GM12878 (cell line): ENCODE measurements at regions not wholly inside any gene's neighbourhood (a gene's known extent, or its start where the extent isn't known, plus 50 kb on each side); places are given as distances from the start of the nearest gene placed in this dataset.

Experiments
- ATAC-seq: fragments of 200-7000 bp; cut with Tn5 transposase; 3 replicates; pipeline ENCODE4 v1.9.1; 2020; ENCODE audit warnings: mild to moderate bottlenecking, moderate library complexity
- BruUV-seq: library from RNA; stranded (reverse); fragments of 400-500 nt; replicated peaks from 2 replicates; lab custom pipeline; 2021; lab: Mats Ljungman, UMichigan
- CTCF ChIA-PET: fragments of 300-600 bp; sonication (Branson Sonifier 250); formaldehyde crosslinking; extraction: SDS; loops from one replicate; lab custom pipeline; 2021; ENCODE audit warnings: inconsistent platforms; lab: Yijun Ruan, JAX
- POLR2A ChIA-PET: fragments of 350-600 bp; formaldehyde crosslinking; extraction: SDS; loops from one replicate; lab custom pipeline; 2021; ENCODE audit warnings: inconsistent platforms; lab: Charles Lee
- RAD21 ChIA-PET: fragments of 300-600 bp; sonication (Branson Sonifier 250); formaldehyde crosslinking; loops from one replicate; lab custom pipeline; 2023; ENCODE audit warnings: antibody characterized with exemption; ENCODE audit not compliant: unreplicated experiment; lab: Charles Lee
- SMC1A ChIA-PET: fragments of 300-600 bp; sonication (Branson Sonifier 250); formaldehyde crosslinking; loops from one replicate; lab custom pipeline; 2023; ENCODE audit not compliant: unreplicated experiment, uncharacterized antibody; lab: Charles Lee
- DNase-seq: peaks from one replicate; pipeline ENCODE4 v3.0.0-alpha.2; 2011; ENCODE audit warnings: low read depth, low spot score
- FAIRE-seq: peaks from 3 replicates; lab custom pipeline; 2011; peaks lifted over from hg19 to GRCh38; lab: Jason Lieb, UNC
- H2AFZ ChIP-seq: 2 replicates; pipeline ENCODE4 v1.6.0; 2011; ENCODE audit warnings: low read depth, low read length, control low read depth; ENCODE audit not compliant: control insufficient read depth
- H3K27ac ChIP-seq: 2 replicates; pipeline ENCODE4 v1.5.1; 2011; ENCODE audit warnings: control low read depth; ENCODE audit not compliant: control insufficient read depth, insufficient read depth
- H3K27me3 ChIP-seq, 2 experiments: replicated peaks in 1 of 2; 2 replicates each; pipeline versions ENCODE4 v1.6.0 to v1.6.1; 2011; ENCODE audit warnings: low read length in 1 of 2; ENCODE audit not compliant: control insufficient read depth in 2 of 2, insufficient read depth in 2 of 2
- H3K36me3 ChIP-seq, 2 experiments: 2 replicates each; pipeline ENCODE4 v1.5.1; 2011; ENCODE audit warnings: low read length in 1 of 2; ENCODE audit not compliant: control insufficient read depth in 2 of 2, insufficient read depth in 2 of 2
- H3K4me1 ChIP-seq: 2 replicates; pipeline ENCODE4 v1.6.1; 2011; ENCODE audit warnings: mild to moderate bottlenecking, low read length, moderate library complexity, mixed read lengths; ENCODE audit not compliant: control insufficient read depth, insufficient read depth
- H3K4me2 ChIP-seq: 2 replicates; pipeline ENCODE4 v1.6.0; 2011; ENCODE audit warnings: control low read depth; ENCODE audit not compliant: control insufficient read depth, insufficient read depth
- H3K4me3 ChIP-seq: fragments of 200-600 bp; sonication (generic); 2 replicates; pipeline ENCODE4 v1.5.1; 2016
- H3K79me2 ChIP-seq: 2 replicates; pipeline ENCODE4 v1.6.0; 2011; ENCODE audit warnings: low read length; ENCODE audit not compliant: control insufficient read depth, insufficient read depth
- H3K9ac ChIP-seq: 2 replicates; pipeline ENCODE4 v1.8.0; 2011; ENCODE audit warnings: low read length, control low read depth, mixed read lengths; ENCODE audit not compliant: control insufficient read depth, insufficient read depth
- H3K9me3 ChIP-seq: replicated peaks from 3 replicates; pipeline ENCODE4 v1.5.1; 2011; ENCODE audit warnings: mild to moderate bottlenecking, low read length; ENCODE audit not compliant: control insufficient read depth, insufficient read depth
- H4K20me1 ChIP-seq: 2 replicates; pipeline ENCODE4 v1.6.0; 2011; ENCODE audit not compliant: control insufficient read depth, insufficient read depth
- ATF7 ChIP-seq: fragments of 450-650 bp; IDR thresholded peaks from 2 replicates; pipeline ENCODE4 v1.6.1; 2016; ENCODE audit warnings: low read depth, mild to moderate bottlenecking
- BRCA1 ChIP-seq: IDR thresholded peaks from 2 replicates; pipeline ENCODE4 v1.6.1; 2011; ENCODE audit warnings: low read depth, low read length, improper control_type of control experiment
- E2F8 ChIP-seq: fragments of 450-650 bp; IDR thresholded peaks from 2 replicates; pipeline ENCODE4 v1.6.1; 2018; ENCODE audit warnings: mild to moderate bottlenecking, low read depth, moderate library complexity; ENCODE audit not compliant: partially characterized antibody
- IKZF2 ChIP-seq, 2 experiments: fragments of 450-650 bp; IDR thresholded peaks; 2 replicates each; pipeline ENCODE4 v1.6.1; 2017; ENCODE audit warnings: mild to moderate bottlenecking in 2 of 2, moderate library complexity in 2 of 2
- JUNB ChIP-seq: IDR thresholded peaks from 2 replicates; pipeline ENCODE4 v1.6.1; 2016; ENCODE audit warnings: antibody characterized with exemption, mild to moderate bottlenecking
- PBX3 ChIP-seq: IDR thresholded peaks from 2 replicates; pipeline ENCODE4 v1.6.1; 2011; ENCODE audit warnings: mild to moderate bottlenecking, low read depth, low read length, moderate library complexity; ENCODE audit not compliant: insufficient replicate concordance
- PKNOX1 ChIP-seq: fragments of 450-650 bp; IDR thresholded peaks from 2 replicates; pipeline ENCODE4 v1.6.1; 2016; ENCODE audit warnings: mild to moderate bottlenecking
- RCOR1 ChIP-seq: conservative IDR thresholded peaks from 2 replicates; pipeline ENCODE4 v1.6.1; 2012; ENCODE audit warnings: low read depth, low read length, improper control_type of control experiment
- RELB ChIP-seq: fragments of 450-650 bp; IDR thresholded peaks from 2 replicates; pipeline ENCODE4 v1.6.1; 2017; ENCODE audit warnings: low read depth, mild to moderate bottlenecking, moderate library complexity
- SREBF1 ChIP-seq: IDR thresholded peaks from 2 replicates; pipeline ENCODE4 v1.6.1; 2012; ENCODE audit warnings: mild to moderate bottlenecking, low read length
- TCF3 ChIP-seq: IDR thresholded peaks from 2 replicates; pipeline ENCODE4 v1.6.1; 2012; ENCODE audit warnings: low read depth, mild to moderate bottlenecking, low read length, borderline replicate concordance; ENCODE audit not compliant: insufficient read depth
- WGBS: methylation state at CpG from one replicate; pipeline ENCODE4 v1.1.6; 2016; ENCODE audit warnings: low lambda C conversion rate; ENCODE audit not compliant: insufficient replicate concordance, insufficient coverage; ENCODE audit errors: missing lambda C conversion rate; 5-methylcytosine and 5-hydroxymethylcytosine counted together
- in situ Hi-C: fragments of 300-500 bp; cut with MboI; formaldehyde crosslinking; loops from 9 replicates; pipeline ENCODE4 v1.14.3; 2018; ENCODE audit warnings: mixed read lengths
- intact Hi-C: fragments of 100-400 bp; cut with micrococcal nuclease; formaldehyde crosslinking; loops from one replicate; pipeline ENCODE4 v1.14.2; 2022; ENCODE audit not compliant: unreplicated experiment

- DNase-seq, result no peak
- SMC1A ChIA-PET, result no interaction called here
- no peaks in the 10 kb centered on the region for H3K9me3 ChIP-seq
- H3K9ac ChIP-seq, result no peak overlapping the region
- H3K36me3 ChIP-seq, result no peaks in the 10 kb centered on the region
- no peak overlapping the region for H2AFZ ChIP-seq
- no TSS peak for BruUV-seq
- no peak for TF ChIP-seq RELB
- TF ChIP-seq RCOR1, result no peak
- TF ChIP-seq BRCA1, result no peak
- no peak for TF ChIP-seq SREBF1
- TF ChIP-seq TCF3, result no peak
- TF ChIP-seq PKNOX1, result no peak
- no peak for TF ChIP-seq JUNB
- TF ChIP-seq PBX3, result no peak
- TF ChIP-seq E2F8, result no peak
- no peak for TF ChIP-seq ATF7
- TF ChIP-seq IKZF2 (IDR thresholded peaks at IDR 0.05), result no peak
- TF ChIP-seq, all 136 proteins: peak for 0
- Histone ChIP-seq H3K27ac (no peak overlapping the region), H3K4me3 (no peak overlapping the region), H3K4me1 (no peaks in the 10 kb centered on the region), H3K27me3 (no peaks in the 10 kb centered on the region), H4K20me1 (no peaks in the 10 kb centered on the region), H3K4me2 (no peak overlapping the region), H3K79me2 (no peaks in the 10 kb centered on the region)
- POLR2A ChIA-PET, result no interaction called here
- in situ Hi-C loops, result loop anchor here (25.0 kb wide), 1 partner anchor 1463 kb away; no protein-coding TSS in a partner anchor
- no peak for FAIRE-seq
- intact Hi-C loops, result no loop called here
- ATAC-seq, result no peak
- CTCF ChIA-PET, result interaction anchor here (1.1 kb wide), 1 partner anchor 19 kb away, joined by 3 read pairs; no protein-coding TSS in a partner anchor
- 17% methylated on average over 2 of the region's 2 CpGs for WGBS
- RAD21 ChIA-PET, result no interaction called here
These were observed 567.4 kb downstream of the KCNA4 start for GRCh38 chr11:29449281-29450074.
